HG03565 (cell line): ENCODE measurements at regions not wholly inside any gene's neighbourhood (a gene's known extent, or its start where the extent isn't known, plus 50 kb on each side); places are given as distances from the start of the nearest gene placed in this dataset.
"Not testable (repeated sequence)": the region's sequence is repeated elsewhere in the genome, so short reads cannot be mapped to it uniquely, and the experiment has no call there.

Source experiments
- ATAC-seq: cut with Tn5 transposase; IDR thresholded peaks from one replicate; pipeline ENCODE4 v1.9.1; 2021; ENCODE audit warnings: mild to moderate bottlenecking, moderate library complexity; ENCODE audit not compliant: unreplicated experiment

DNA sequence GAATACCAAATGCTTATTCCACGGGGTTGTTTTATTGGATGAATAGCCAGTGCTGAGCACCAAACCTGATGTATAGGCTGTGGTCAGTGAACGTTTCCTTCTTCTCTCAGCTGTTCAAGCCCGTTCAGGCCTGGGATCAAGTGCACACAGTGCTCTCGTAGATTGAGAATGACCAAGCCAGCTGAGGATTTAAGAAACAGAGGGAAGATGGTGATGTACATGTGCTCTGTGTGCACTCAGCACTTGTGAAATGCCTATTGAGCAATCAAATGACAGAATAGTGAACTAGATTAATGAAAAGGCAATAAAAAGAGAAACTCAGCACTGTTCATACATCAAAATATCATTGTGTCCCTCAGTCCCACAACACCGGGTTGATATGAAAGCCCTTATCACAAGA lies 302.5 kb downstream of the BMPER start:
- ATAC-seq: no peak

DNA sequence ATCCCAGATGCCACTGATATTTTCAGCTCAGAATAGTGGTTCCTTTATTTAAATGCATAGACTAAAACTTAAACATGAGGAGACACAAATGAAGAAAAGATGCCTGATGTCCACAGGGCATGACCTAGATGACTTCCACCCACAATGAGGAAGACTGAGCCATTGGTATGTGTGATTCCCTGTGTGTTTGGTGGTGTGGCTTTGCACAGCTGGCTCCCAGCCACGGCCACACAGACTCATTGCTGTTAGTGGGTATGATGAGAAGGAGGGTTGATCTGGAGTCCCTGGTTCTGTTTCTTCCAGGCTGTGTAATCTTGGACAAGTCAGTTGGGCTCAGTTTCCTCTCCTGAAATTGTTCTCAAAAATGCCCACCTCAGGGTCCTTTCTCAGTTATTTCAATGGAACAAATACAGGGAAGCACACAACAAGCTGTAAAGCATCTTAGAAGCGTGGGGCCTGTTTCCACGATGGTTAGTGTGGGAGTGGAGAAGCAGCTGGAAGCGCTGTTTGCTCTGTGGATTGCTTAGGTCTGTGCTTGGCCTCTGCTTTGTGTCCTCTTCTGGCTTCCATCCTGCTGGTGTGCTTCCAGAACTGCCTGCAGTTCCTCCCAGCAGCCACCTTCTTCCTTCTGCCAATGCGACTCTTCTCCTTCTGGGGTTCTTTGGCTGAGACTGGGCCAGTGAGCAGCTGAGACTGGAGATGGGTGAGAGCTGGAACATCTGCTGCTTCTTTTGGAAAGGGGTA lies 303.7 kb downstream of the BMPER start:
- ATAC-seq: no peak

DNA sequence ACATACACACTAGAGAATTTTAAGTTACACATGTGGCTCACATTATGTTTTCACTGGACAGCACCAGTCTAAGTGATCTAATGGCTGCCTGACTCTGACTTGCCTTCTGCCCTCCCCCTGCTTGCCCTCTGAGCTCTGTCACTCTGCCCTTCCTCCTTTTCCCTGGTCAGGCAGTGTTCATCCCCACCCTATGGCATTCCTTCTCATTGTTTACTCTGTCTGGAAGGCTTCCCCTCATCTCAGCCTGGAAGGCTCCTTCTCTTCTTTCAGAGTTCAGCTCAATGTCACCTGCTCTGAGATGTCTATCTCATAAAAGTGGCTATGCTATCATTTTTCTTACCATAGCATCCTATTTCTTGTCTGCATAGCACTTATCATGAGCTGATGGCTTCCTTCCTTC lies 305.7 kb downstream of the BMPER start:
- no peak for ATAC-seq

DNA sequence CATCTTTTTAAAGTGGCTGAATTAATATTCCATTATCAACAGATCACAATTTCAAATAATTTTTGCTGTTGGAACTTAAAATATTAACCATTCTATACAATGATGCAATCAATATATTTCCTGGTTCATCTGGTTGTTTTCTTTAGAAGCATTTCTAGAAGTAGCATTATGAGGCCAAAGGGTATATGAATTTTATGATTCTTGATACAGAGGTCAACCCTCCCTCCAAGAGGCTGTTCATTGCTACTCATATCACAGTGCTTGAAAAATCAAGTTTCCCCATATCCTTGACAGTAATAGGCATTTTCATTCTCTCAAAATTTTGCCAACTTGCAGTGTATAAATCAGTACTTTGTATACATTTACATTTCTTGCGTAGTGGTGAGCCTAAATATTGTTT lies 312.6 kb downstream of the BMPER start:
- no peak for ATAC-seq

DNA sequence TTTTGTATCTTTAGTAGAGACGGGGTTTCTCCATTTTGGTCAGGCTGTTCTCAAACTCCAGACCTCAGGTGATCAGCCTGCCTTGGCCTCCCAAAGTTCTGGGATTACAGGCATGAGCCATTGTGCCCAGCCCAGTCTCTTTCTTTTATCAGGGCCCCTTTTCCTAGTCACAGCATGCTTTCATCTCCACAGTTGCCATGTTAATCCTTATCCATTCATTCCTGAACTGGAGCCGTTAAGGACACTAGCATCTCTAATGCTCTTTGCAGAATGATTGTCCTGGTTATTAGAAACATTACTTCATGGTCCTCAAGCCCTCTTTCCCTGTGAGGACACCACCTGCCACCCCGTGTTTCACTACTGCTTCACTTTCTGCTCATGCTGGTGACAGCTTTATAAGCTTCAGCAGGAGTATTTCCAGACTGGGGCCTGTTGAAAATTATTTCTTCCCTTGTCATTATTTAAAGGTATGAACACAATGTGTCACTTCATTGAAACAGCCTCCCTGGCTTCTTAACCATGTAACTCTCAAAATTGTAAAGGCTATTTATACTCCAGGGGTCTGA lies 313.9 kb downstream of the BMPER start:
- ATAC-seq: no peak

DNA sequence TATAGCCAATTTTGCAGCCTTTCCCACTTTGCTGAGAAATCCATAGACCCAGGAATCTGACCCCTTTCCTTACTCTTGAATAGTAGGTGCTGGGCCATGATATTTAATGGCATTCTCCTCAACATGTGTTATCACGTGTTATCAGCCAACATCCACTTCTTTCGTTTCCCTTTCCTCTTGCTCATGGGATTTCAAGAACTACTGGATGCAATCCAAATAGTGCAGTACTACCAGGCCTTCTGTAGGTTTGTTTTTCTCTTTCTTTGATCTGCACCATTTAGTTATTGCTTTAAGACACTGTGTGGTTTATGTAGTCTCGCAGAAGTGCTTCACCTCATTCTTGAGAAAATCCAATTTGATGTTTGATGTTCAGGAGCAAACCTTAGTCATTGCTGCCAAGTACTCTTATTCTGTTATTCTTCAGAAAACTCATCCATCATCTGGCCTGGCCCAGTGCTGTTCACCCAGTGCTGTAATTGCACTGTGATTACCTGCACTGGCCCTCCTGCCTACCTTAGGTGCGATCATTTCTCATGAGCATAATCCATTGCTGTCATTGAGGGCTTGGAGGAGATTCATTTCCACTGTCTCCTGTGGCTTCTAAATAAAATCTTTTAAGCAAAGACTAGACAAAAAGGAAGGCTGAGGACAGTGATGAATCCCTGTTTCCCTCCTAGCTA lies 315.3 kb downstream of the BMPER start:
- ATAC-seq: no peak

DNA sequence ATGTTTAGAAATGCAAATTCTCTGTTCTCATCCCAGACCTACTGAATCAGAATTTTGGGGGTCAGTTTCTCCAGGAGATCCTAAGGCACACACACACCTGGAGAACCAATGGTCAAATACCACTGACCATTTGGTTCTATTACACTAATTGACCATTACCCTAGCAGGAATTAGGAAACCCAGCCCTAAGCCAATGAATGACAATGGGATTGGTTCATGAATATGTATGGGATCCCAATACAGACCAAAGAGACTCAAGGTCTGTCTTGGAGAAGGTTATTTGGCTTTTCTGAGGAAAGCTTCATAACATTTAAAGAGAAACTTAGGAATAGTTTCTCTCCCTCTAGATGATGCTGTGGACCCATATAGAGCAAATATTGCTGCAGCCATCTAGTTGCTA lies 317.0 kb downstream of the BMPER start:
- ATAC-seq: no peak

DNA sequence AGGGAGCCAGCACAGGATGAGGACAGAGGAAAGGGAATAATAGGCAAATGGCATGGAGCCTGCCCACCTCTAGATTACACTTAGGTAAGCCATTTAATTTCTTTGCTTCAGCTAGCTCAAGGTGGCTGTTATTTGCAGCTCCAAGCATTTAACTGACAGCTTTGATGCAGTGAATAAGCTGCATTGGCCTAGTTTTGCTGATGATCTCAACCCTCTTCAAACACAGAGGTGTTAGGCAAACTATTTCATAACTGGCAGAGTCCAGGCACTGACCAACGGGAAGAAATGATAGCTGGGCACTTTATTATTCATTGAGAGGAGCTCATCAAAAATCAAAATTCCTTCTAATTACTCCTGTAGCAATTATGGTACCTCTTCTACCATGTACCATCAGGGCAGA lies 317.4 kb downstream of the BMPER start:
- ATAC-seq: no peak

DNA sequence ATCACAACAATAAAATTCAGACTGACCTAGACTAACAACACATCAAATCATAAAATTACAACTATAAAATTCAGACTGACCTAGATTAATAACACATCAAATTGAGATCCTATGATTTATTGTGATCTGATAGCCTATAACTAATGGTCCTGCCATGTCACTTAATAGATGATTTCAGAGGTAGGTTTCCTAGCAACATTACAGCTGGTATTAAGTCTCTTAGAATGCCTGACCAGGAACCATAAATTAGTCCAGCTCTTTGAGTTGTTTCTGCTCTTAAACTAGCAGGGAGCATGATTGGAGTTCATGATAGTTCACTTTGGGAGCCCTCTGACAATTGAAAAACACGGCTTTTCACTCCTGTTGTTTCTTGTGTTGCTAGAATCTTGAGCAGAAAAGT lies 318.9 kb downstream of the BMPER start:
- ATAC-seq: no peak

DNA sequence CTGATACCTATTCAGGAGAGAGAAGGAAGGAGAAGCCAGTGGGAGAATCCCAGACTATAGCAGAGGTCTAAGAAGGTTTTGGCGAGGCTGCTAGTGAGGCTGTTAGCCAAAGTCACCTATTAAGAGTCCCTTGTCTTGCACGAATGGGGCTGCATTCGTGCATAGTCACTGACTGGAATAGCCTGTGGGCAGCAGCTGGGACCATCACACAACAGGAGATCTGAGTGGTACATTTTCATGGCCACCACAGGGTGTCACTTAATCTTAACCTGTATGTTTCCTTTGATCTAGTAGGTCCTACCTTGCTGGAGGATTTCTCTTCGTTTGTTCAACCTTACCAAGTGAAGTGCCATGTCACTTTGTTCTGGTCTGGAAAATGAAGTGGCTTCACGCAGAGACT lies 319.9 kb downstream of the BMPER start:
- no peak for ATAC-seq

DNA sequence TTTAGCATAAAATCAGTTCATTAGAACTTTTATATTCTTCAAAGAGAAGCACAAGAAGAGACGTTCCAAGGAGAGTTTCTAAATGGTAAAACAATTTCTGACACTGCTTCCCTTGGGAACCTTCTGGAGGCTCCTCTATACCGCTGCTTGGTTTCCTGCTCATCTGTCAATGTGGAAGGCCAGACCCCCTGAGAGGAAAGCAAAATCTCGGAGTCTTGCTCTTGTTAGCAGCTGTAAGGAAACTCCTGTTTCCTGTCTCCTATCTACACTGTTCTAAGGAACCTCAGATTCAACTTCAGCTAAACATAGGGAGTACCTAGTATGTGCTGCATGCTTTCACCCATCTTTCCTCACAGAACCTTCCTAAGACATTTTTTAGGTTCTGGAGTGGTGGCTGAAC lies 322.2 kb downstream of the BMPER start:
- ATAC-seq: no peak

DNA sequence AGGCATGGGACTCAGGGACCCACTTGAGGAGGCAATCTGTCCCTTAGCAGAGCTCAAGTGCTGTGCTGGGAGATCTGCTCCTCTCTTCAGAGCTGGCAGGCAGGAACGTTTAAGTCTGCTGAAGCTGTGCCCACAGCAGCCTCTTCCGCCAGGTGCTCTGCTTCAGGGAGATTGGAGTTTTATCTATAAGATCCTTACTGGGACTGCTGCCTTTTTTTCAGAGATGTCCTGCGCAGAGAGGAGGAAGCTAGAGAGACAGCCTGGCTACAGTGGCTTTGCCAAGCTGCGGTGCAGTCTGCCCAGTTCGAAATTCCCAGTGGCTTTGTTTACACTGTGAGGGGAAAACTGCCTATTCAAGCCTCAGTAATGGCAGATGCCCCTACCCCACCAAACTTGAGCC lies 329.8 kb downstream of the BMPER start:
- not testable (repeated sequence) for ATAC-seq

DNA sequence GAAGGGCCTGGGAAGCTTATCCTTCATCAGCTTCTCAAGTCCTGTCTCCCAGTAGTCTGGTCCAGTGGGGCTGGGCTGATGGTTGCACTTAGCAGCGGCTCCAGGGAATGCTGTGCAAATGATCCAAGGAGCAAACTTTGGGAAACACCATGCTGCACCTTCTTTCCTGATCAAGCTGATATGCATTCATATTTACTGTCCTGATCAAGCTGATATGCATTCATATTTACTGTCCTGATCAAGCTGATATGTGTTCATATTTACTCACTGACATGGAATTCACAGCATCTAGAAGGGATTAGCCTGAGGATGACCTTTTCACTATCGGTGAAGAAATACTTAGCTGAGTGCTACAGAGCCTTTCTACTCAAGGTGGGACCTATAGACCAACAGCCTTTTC lies 330.7 kb downstream of the BMPER start:
- no peak for ATAC-seq

DNA sequence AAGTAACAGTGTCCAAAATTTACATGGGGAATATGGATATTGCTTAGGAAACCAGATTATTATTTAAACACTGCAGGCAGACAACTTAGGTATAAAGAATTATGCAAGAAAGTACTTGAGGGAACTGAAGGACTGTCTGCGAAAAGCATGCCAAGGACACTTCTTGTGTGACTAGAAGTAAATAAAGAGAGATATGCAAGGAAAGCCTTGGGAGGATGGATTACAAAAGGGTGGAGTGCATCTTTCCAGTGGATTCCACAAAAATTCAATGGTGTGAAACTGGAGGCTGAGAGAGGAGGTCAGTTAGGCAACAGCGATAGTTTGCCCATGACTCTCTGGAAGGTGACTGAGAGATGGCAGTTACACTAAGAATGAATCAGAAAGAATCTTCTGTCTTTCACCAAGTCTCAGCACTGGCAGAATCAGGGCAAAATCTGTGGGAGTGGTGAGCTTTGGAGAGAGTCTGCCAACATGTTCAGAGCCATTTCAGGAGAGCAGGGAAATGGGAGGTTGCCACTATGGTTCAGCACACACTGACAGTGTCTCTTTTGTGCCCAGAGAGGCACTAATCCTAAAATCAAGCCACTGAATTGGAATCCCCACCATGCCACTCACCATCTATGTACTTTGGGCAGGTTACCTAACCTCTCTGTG lies 331.6 kb downstream of the BMPER start:
- no peak for ATAC-seq

DNA sequence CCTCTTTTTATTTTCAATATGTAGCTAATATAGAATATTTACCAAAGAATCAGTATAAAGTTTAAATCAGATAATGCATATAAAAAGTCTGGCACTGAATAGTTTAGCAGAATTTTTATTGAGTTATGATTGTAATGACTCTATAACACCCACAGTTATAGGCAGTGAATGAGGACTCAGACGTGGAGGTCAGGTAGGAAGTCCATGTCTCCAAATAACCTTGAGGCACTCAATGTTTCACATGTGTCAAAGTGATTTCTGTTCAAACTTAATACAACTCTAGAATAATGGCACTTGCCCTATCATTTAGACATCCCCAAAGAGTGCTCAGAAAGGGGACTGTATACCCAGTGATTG lies 332.1 kb downstream of the BMPER start:
- ATAC-seq: no peak

DNA sequence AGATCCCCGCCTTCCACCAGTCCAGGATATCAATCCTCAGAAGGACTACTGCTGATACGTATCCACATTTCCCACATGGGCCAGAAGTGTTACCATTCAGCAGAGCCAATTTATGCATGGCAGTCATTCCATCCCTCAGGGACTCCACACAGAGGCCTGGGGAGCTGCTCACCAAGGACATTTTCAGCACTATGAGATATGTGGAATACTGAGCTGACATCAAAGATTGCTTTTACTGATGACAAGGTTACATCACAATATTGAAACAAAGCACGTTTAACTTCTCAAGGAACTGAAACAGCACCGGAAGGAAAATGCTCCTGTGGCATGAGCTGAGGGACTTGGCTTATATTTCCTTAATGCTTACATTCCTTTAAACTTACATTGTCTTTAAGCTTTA lies 335.1 kb downstream of the BMPER start:
- ATAC-seq: no peak

DNA sequence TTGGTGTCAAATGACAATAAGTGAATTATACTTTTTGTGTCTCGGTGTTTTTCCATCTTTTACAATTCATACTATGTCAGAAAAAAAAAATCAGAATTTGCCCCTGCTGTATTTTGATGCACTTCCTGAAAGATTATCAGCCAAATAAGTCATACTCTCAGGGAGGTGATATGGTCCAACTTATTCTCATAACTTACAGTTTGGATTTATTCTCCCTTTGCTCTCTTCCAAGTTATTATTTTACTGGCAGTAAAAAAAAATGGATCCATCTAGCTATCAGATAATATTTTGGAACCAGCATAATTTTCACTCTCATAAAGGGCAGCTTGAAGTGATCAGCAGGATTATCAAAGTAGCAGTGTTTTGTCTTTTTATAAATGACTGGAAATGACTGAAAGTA lies 337.1 kb downstream of the BMPER start:
- no peak for ATAC-seq

DNA sequence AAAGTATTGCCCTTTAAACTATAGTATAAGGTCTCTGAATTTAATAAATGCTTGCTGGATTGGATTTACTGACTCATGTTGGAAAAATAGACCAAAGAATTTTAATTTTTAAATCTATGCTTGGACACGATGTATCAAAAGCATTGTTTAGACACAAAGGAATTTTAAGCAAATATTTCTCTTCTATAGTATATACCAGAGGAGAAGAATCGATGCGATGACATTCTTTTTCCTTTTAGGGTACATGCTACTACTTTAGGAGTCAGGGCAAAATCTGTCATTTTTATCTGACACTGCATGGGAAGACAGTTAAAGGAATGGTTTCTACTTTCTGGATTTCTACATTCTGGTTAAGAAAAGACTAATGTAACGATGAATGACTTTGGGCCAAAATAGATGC lies 339.9 kb downstream of the BMPER start:
- no peak for ATAC-seq

DNA sequence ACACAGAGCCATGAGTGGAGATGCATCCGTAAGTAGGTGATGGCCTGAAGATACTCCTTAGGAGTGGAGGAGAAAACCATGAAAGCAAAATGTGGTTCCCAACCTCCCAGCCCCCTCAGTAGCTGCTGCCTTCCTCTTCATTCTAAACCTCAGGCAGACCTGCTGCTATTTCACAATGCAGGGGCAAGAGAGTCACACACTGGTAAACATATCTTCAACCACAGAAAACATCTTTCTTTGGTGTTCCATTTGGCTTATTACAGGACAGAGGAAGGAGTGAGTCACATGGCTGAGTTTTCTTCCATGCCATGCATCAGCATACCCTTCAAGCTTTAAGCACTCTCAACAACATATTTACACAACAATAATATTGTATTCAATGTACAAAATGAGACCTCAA lies 342.1 kb downstream of the BMPER start:
- ATAC-seq: no peak

DNA sequence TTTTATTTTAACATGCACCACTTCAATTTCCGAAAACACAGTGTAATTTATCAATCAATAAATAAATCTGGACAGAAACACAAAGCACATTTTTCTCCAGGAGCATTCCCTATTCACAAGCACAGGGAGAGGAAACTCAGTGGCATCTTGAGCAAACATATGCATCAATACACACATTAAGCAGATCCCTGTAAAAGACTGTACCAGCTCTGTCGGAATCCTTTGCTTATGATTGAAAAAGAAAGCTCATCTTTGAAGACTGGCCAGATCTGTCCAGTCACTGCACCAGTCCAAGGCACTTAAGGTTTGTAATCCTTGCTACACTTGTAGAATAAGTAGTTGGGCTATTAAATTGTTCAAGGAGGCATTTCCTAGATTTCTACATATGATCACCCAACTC lies 343.9 kb downstream of the BMPER start:
- no peak for ATAC-seq

DNA sequence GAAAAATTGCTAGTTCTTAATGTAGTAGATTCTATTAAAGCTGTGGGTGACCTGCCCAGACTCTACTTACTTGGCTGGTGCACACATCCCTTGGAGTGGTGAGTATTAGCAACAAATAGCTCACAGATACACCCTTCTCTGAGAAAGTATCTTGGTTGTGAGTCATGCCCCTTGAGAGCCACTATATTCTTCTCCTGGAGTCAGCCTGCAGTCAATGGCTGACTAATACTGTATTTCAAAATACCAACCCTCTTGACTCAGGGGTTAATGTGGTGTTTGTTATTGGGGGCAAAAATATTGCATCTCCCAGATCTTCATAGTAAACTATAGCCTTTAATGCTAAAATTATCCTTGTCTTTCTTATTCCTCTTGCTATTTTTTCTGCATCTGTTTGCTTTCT lies 354.9 kb downstream of the BMPER start:
- no peak for ATAC-seq

DNA sequence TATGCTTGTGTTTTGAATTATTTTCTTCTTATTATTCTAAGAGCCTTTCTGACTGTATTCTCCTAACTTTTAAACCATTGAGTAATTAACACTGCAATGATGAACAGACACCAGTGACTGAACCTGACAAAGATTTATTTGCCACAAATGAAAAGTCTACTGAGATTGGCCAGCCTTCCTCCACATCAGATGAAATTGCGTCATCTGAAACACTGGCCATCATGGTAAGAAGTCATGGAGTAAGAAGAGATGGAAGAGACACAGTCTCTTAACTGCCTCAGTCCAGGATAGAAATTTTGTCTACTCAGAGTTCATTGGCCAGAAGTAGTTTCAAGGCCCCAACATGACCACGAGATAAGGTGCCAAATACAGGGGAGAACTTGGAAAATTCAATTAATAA lies 357.8 kb downstream of the BMPER start:
- no peak for ATAC-seq
